Stimulated activated naive B cell treated with anti-CD40 and anti-IgM and Interleukin-4, amounts not matched to agents 10 μg/mL and 1 μg/mL and 100 μg/mL, for 72 hours (primary cell): ENCODE measurements at regions not wholly inside any gene's neighbourhood (a gene's known extent, or its start where the extent isn't known, plus 50 kb on each side); places are given as distances from the start of the nearest gene placed in this dataset.
"Not testable (repeated sequence)": the region's sequence is repeated elsewhere in the genome, so short reads cannot be mapped to it uniquely, and the experiment has no call there.

Experiments
- ATAC-seq, 2 donors: fragments of 150-1000 bp; cut with Tn5 transposase; replicated peaks; 2 replicates each; pipeline ENCODE4 v1.10.0; 2021; ENCODE audit warnings: moderate library complexity in 1 of 2
- DNase-seq: peaks from one replicate; pipeline ENCODE4 v3.0.0; 2021
- H3K27ac Mint-ChIP-seq: one replicate; pipeline ENCODE4 v1.8.0; 2022; ENCODE audit warnings: mild to moderate bottlenecking, mixed read lengths
- H3K27me3 Mint-ChIP-seq, 2 donors: one replicate each; pipeline ENCODE4 v1.8.0; 2022; ENCODE audit warnings: mixed read lengths in 2 of 2
- H3K36me3 Mint-ChIP-seq, 2 donors: one replicate each; pipeline ENCODE4 v1.8.0; 2022; ENCODE audit warnings: mixed read lengths in 2 of 2, mild to moderate bottlenecking in 1 of 2
- H3K4me1 Mint-ChIP-seq, 2 donors: one replicate each; pipeline ENCODE4 v1.8.0; 2022; ENCODE audit warnings: mixed read lengths in 2 of 2, mild to moderate bottlenecking in 1 of 2
- H3K4me3 Mint-ChIP-seq, 2 donors: one replicate each; pipeline ENCODE4 v1.8.0; 2022; ENCODE audit warnings: mild to moderate bottlenecking in 2 of 2, mixed read lengths in 2 of 2, moderate library complexity in 1 of 2
- H3K9me3 Mint-ChIP-seq, 2 donors: one replicate each; pipeline ENCODE4 v1.8.0; 2022; ENCODE audit warnings: mixed read lengths in 2 of 2, mild to moderate bottlenecking in 1 of 2

DNA sequence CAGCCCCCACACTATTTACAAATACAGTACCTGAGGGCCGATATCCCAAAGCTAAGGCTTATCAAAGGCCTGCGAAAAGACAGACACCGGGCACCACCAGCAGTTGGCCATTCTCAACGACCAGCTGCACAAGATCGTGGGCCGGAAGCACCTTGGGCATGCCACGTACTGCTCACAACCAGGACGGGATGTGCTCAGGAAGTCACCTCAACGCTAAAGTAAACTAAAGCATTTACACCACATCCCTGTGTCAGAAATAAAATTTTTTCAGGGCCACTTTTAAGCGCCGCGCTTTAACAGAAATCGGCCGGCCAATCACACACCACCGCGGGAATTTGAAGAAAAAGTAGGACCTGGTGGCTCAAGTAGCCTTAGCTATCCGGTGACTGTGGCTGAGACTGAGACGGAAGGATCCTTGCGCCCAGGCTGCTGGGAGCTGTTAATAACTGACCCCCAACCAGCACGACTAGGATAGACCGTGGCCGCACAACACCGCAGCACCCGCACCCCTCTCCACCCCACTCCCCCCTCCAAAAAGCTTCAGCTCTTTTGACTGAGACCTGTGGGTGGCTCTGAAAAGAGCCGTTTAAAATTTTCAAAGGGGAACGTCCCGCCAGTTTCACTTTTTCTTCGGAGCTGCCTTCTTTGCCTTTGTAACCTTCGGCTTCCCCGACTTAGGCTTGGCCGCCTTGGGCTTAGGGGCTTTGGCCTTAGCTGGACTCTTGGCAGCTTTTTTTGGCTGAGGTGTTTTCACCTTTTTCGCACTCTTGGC lies 131.2 kb upstream of the BTN3A2 start:
- Mint-ChIP-seq H3K27me3 (no peaks in the 10 kb centered on the region), H3K9me3 (no peaks in the 10 kb centered on the region), H3K4me3 (peak overlapping the region; percentile 92), H3K36me3 (peaks cover 2 to 18% of the 10 kb centered on the region in 2 donors), H3K4me1 (peaks cover 17 to 34% of the 10 kb centered on the region in 2 donors), H3K27ac (peak overlapping the region; percentile 100)
- ATAC-seq (peak; percentile 50 to 61), DNase-seq (peak; percentile 81)

DNA sequence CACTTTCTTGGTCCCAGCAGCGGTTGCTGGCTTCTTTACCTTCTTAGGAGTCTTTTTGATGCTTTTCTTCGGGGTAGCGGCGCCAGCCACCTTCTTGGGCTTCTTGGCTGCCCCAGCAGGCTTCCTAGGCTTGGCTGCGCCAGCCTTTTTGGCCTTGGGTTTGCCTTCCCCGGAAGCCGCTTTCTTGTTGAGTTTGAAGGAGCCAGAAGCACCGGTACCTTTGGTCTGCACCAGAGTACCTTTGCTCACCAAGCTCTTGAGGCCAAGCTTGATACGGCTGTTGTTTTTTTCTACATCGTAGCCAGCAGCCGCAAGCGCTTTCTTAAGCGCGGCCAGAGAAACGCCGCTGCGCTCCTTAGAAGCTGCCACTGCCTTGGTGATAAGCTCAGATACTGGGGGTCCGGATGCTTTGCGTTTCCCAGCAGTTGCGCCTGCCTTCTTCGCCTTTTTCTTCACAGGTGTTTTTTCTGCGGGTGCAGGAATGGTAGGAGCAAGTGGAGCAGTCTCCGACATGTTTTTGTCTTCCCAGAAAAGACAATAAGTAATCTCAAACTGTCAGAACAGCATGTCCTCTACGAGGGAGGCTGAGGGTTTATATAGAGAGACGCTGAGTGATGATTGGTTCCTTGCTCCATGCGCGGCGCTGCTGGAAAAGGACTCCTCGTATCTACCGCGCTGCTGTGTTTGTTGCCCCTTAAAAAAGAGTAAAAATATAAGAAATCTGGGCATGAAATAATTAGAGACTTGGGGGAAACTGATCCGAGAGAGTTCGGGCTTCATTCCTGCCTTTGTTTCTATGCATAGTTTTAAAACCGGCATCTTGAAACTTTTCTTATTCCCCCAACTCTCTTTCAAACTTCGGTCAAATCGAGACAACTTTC lies 130.3 kb upstream of the BTN3A2 start:
- DNase-seq (peak; percentile 93), ATAC-seq (peak; percentile 69 to 71)
- Mint-ChIP-seq H3K27ac (peak overlapping the region; percentile 100), H3K36me3 (peaks cover 2 to 18% of the 10 kb centered on the region in 2 donors), H3K27me3 (no peaks in the 10 kb centered on the region), H3K9me3 (no peaks in the 10 kb centered on the region), H3K4me3 (peak overlapping the region; percentile 92), H3K4me1 (peaks cover 17 to 34% of the 10 kb centered on the region in 2 donors)

DNA sequence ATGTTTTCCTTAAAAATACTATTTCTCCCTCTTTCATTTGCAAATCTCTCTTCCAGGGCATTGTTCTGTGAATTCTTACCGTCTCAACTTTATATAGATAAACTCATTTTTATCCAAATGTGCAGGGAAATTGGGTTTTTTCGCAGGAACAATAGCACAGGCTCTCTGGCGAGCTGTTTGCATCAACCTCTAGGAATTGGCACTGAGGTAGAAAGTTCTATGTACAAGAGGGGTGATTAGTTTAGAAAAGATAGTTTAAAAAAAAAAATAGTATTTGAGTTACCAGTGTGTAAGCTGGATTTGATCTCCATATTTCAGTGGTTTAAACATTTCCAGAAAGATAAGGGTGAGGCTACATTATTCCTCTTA lies 129.7 kb upstream of the BTN3A2 start:
- H3K27ac Mint-ChIP-seq, result peak overlapping the region; percentile 100
- peaks cover 4 to 18% of the 10 kb centered on the region in 2 donors for H3K36me3 Mint-ChIP-seq
- H3K4me3 Mint-ChIP-seq, result peak overlapping the region; percentile 92
- no peaks in the 10 kb centered on the region for H3K9me3 Mint-ChIP-seq
- H3K4me1 Mint-ChIP-seq, result peaks cover 21 to 38% of the 10 kb centered on the region in 2 donors
- no peaks in the 10 kb centered on the region for H3K27me3 Mint-ChIP-seq
- ATAC-seq (no peak), DNase-seq (no peak)

DNA sequence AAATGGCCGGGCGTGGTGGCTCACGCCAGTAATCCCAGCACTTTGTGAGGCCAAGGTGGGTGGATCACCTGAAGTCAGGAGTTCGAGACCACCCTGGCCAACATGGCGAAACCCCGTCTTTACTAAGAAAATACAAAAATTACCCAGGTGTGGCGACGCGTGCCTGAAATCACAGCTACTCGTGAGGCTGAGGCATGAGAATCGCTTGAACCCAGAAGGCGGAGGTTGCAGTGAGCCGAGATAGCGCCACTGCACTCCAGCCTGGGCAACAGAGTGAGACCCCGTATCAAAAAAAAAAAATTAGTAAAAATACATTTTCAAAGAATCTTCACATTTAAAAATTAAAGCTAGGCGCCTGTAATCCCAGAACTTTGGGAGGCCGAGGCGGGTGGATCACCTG lies 125.6 kb upstream of the BTN3A2 start:
- not testable (repeated sequence) for H3K9me3 Mint-ChIP-seq, ATAC-seq, DNase-seq, H3K27me3 Mint-ChIP-seq
- Mint-ChIP-seq H3K27ac (peak overlapping the region; percentile 31), H3K4me3 (peak overlapping the region in 1 of 2 donors; percentile 44), H3K36me3 (peaks cover 8 to 20% of the 10 kb centered on the region in 2 donors), H3K4me1 (peaks cover 21 to 35% of the 10 kb centered on the region in 2 donors)

DNA sequence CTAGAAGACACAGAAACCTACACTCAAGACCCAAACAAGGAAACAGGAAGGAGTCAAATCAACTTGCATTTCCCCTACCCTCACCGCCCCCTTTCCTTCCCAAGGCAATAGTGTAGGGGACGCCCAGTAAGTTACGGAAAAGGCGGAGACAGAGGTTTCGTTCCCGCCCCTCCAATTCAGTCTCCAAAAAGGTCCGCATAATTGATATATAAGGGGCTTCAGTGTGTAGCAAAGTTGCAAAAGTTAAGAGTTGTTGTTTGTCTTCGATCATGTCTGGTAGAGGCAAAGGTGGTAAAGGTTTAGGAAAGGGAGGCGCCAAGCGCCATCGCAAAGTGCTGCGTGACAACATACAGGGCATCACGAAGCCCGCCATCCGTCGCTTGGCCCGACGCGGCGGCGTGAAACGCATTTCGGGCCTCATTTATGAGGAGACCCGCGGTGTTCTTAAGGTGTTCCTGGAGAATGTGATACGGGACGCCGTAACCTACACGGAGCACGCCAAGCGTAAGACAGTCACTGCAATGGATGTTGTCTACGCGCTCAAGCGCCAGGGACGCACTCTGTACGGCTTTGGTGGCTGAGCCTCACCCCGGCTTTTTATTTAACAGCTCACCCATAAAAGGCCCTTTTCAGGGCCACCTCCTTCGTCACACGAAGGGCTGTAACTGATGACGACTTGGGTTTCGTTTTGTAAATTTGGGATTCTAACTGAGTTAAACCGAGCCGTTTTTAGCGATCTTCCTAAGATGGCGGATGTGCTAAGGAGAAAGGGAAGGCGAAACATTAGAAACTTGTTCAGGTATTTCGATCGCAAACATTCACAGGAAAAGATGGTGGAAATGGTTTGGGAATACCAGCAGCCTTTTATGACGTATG lies 124.6 kb upstream of the BTN3A2 start:
- peak overlapping the region; percentile 80 to 85 for H3K4me3 Mint-ChIP-seq
- peak; percentile 88 for DNase-seq
- H3K27ac Mint-ChIP-seq, result peak overlapping the region; percentile 96
- H3K36me3 Mint-ChIP-seq, result peaks cover 8 to 15% of the 10 kb centered on the region in 2 donors
- peaks cover 0 to 3% of the 10 kb centered on the region in 2 donors for H3K9me3 Mint-ChIP-seq
- ATAC-seq, result peak; percentile 83 to 85
- H3K4me1 Mint-ChIP-seq, result peaks cover 17 to 25% of the 10 kb centered on the region in 2 donors
- H3K27me3 Mint-ChIP-seq, result no peaks in the 10 kb centered on the region

DNA sequence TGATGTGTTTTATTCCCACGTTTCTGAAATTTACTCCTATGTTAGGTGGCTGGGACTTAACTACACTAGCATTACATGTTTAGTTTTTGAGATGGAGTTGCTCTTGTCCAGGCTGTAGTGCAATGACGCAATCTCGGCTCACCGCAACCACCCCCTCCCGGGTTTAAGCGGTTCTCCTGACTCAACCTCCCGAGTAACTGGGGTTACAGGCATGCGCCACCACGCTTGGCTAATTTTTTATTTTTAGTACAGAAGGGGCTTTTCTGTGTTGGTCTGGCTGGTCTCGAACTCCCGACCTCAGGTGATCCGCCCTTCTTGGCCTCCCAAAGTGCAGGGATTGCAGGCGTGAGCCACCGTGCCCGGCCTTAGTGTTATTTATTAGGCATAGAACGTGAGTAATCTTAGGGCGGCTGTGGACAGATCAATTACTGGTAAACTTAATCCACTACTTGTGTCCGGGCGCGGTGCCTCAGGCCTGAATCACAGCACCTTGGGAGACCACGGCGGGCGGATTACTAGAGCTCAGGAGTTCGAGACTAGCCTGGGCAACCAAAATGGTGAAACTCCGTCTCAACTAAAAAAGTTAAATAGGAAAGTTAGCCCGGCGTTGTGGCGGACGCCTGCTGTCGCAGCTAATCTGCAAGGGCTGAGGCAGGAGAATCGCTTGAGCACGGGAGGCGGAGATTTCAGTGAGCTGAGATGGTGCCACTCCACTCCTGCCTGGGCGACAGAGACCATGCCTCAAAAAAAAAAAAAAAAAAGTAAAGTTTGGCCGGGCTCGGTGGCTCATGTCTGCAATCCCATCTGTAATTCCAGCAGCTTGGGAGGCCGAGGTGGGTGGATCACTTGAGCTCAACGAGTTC lies 123.7 kb upstream of the BTN3A2 start:
- Mint-ChIP-seq H3K4me1 (peaks cover 15 to 23% of the 10 kb centered on the region in 2 donors), H3K4me3 (peak overlapping the region; percentile 80 to 85), H3K27me3 (no peaks in the 10 kb centered on the region), H3K36me3 (peaks cover 8 to 15% of the 10 kb centered on the region in 2 donors), H3K27ac (peak overlapping the region; percentile 96), H3K9me3 (peaks cover 0 to 3% of the 10 kb centered on the region in 2 donors)
- ATAC-seq, result peak; percentile 35 to 38
- peak; percentile 65 for DNase-seq

DNA sequence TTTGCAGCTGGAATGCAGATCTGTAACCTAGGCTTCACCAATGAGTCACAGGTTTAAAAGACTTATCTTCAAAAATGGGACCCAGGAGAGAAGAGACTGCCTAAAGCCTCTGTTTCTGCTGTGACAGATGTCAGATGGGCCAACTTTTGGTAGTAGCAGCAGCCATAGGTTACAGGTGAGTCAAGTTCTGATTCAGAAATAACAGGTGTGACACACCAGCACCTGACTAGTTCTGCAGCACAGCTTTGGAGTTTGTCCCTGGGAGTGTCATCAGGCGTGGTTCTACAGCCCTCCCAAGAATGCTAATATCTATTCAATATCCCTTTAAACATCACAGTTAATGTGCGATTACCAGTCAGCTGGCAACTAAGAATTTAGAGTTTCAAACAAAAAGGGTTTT lies 121.9 kb upstream of the BTN3A2 start:
- Mint-ChIP-seq H3K4me1 (peaks cover 15 to 23% of the 10 kb centered on the region in 2 donors), H3K4me3 (no peak overlapping the region), H3K9me3 (peaks cover 0 to 3% of the 10 kb centered on the region in 2 donors), H3K27ac (peak overlapping the region; percentile 2), H3K27me3 (no peaks in the 10 kb centered on the region), H3K36me3 (peaks cover 8 to 15% of the 10 kb centered on the region in 2 donors)
- ATAC-seq, result no peak
- no peak for DNase-seq

DNA sequence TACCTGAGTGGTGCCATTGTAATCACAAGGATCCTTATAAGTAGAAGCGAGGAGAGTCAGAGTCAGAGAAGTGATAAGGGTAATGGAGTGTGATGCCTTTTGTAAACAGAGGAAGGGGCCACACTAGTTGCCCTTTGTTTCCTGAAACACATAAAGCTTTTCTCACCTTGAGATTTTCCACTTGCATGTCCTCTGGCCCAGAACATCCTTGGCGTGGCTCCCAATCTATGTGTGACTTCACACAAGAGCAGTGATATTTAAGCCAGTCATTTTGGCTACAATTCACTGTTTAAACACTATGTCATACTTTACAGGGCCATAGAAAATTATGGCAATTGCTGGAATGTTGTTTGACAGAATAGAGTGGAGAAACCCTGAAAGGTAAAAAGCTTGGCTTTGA lies 121.2 kb upstream of the BTN3A2 start:
- H3K9me3 Mint-ChIP-seq, result peaks cover 0 to 3% of the 10 kb centered on the region in 2 donors
- DNase-seq (no peak), ATAC-seq (no peak)
- peaks cover 8 to 15% of the 10 kb centered on the region in 2 donors for H3K36me3 Mint-ChIP-seq
- H3K27me3 Mint-ChIP-seq, result no peaks in the 10 kb centered on the region
- no peak overlapping the region for H3K4me3 Mint-ChIP-seq
- no peak overlapping the region for H3K27ac Mint-ChIP-seq
- H3K4me1 Mint-ChIP-seq, result peaks cover 15 to 23% of the 10 kb centered on the region in 2 donors

DNA sequence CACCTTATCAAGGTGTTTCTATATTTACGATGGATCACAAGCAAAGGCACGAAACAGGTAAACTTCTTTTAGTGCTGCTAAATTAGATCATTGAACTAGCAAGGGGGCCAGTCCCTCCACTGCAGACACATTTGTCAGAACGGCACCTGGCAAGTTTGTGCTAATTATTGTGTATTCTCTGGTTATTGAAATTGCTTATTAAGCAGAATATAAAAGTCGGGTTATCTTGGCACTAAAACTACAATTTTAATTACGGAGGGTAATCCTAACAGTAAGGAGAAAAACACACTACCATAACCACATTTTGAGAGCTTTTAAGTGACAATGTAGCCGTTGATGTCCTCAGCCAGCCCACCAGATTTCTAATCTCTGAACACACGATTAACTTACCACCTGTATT lies 118.9 kb upstream of the BTN3A2 start:
- Mint-ChIP-seq H3K4me1 (peaks cover 12 to 26% of the 10 kb centered on the region in 2 donors), H3K27ac (no peak overlapping the region), H3K9me3 (peaks cover 0 to 3% of the 10 kb centered on the region in 2 donors), H3K36me3 (peaks cover 0 to 4% of the 10 kb centered on the region in 2 donors), H3K27me3 (no peaks in the 10 kb centered on the region), H3K4me3 (no peak overlapping the region)
- no peak for DNase-seq
- ATAC-seq, result no peak

DNA sequence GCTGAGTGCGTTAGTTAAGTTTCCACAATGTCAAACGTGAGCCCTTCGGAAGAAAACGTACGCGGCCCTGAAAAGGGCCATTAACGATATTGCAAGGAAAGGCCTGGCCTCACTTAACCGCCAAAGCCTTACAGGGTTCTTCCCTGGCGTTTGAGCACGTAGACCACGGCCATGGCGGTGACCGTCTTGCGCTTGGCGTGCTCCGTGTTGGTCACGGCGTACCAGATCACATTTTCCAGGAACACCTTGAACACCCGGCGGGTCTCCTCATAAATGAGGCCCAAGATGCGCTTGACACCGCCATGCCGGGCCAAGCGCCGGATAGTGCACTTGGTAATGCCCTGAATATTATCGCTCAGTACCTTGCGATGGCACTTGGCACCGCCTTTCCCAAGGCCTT lies 118.4 kb upstream of the BTN3A2 start:
- no peak for DNase-seq
- no peak overlapping the region for H3K27ac Mint-ChIP-seq
- peaks cover 0 to under 1% of the 10 kb centered on the region in 2 donors for H3K36me3 Mint-ChIP-seq
- peaks cover 12 to 25% of the 10 kb centered on the region in 2 donors for H3K4me1 Mint-ChIP-seq
- no peak for ATAC-seq
- no peak overlapping the region for H3K4me3 Mint-ChIP-seq
- H3K27me3 Mint-ChIP-seq, result no peaks in the 10 kb centered on the region
- no peaks in the 10 kb centered on the region for H3K9me3 Mint-ChIP-seq

DNA sequence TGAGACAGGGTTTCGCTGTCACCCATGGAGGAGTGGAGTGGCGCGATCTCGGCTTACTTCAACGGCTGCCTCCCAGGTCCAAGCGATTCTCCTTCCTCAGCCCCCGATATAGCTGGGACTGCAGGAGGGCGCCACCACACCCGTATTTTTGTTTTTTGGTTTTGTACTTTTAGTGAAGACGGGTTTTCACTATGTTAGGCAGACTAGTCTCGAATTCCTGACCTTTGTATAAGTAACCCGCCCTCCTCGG lies 115.4 kb upstream of the BTN3A2 start:
- no peaks in the 10 kb centered on the region for H3K27me3 Mint-ChIP-seq
- DNase-seq (no peak), ATAC-seq (peak; percentile 34 to 43)
- peaks cover 3 to 10% of the 10 kb centered on the region in 2 donors for H3K36me3 Mint-ChIP-seq
- peaks cover 17 to 41% of the 10 kb centered on the region in 2 donors for H3K4me1 Mint-ChIP-seq
- H3K9me3 Mint-ChIP-seq, result peaks cover 0 to 2% of the 10 kb centered on the region in 2 donors
- peak overlapping the region; percentile 93 to 94 for H3K4me3 Mint-ChIP-seq
- H3K27ac Mint-ChIP-seq, result peak overlapping the region; percentile 91

DNA sequence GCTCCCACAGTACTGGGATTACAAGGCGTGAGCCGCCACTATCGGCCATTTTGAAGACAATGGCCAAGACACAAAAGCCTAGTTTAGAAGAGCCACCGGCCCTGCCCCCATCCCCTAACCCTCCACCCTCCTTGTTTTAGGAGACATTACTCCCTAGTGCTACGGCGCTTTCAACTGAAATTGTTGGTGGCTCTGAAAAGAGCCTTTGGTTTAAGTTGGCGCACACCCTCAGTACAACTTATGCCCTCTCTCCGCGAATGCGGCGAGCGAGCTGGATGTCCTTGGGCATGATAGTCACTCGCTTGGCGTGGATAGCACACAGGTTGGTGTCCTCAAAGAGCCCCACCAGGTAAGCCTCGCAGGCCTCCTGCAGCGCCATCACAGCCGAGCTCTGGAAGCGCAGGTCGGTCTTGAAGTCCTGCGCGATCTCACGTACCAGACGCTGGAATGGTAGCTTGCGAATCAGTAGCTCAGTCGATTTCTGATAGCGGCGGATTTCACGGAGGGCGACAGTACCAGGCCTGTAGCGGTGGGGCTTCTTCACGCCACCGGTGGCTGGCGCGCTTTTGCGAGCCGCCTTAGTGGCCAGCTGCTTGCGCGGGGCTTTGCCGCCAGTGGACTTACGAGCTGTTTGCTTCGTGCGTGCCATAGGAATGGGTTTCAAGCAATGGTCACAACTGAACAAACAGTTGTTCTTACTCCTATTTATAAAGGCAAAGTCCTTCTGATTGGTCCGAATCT lies 114.9 kb upstream of the BTN3A2 start:
- Mint-ChIP-seq H3K36me3 (peaks cover 3 to 13% of the 10 kb centered on the region in 2 donors), H3K27ac (peak overlapping the region; percentile 91), H3K9me3 (peaks cover 0 to 2% of the 10 kb centered on the region in 2 donors), H3K27me3 (no peaks in the 10 kb centered on the region), H3K4me3 (peak overlapping the region; percentile 93 to 94), H3K4me1 (peaks cover 17 to 46% of the 10 kb centered on the region in 2 donors)
- peak; percentile 64 to 72 for ATAC-seq
- peak; percentile 73 for DNase-seq

DNA sequence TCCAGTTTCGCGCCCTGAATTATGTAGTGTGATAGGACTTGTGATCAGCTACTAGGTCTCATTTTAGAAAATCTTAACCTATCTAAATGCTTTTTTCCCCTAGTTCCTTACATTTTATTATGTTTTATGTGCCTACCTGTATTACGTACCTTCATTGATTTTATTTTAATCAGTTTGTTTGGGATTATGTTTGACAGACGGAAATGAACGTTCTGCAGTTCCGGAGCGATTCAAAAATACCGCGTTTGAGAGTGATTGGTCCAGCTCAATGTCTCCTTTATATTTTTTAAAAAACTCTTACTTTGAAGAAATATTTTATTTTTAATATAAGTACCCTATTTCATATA lies 114.3 kb upstream of the BTN3A2 start:
- DNase-seq (no peak), ATAC-seq (peak; percentile 8 to 14)
- Mint-ChIP-seq H3K27ac (peak overlapping the region; percentile 91), H3K9me3 (peaks cover 0 to 2% of the 10 kb centered on the region in 2 donors), H3K36me3 (peaks cover 3 to 13% of the 10 kb centered on the region in 2 donors), H3K4me1 (peaks cover 17 to 50% of the 10 kb centered on the region in 2 donors), H3K4me3 (peak overlapping the region; percentile 93 to 94), H3K27me3 (no peaks in the 10 kb centered on the region)
